ENCODE measurements at regions not wholly inside any gene's neighbourhood (a gene's known extent, or its start where the extent isn't known, plus 50 kb on each side); places are given as distances from the start of the nearest gene placed in this dataset.
"Not testable (repeated sequence)": the region's sequence is repeated elsewhere in the genome, so short reads cannot be mapped to it uniquely, and the experiment has no call there.

DNA sequence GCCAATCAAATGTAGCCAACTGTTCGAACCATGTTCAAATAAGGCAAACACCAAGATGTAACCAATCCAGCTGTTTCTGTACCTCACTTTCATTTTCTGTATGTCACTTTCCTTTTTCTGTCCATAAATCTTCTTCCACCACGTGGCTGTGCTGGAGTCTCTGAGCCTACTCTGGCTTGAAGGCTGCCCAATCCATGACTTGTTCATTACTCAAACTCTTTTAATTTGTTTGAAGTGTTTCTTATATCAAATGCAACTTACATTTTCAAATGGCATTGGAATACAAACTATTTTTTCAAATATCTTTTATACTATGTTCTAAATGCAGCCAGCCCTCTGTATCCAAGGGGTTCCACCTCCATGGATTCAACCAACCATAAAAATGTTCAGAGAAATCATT is 245.6 kb upstream of the RFC3 start:
- DNase-seq; in situ Hi-C loops (cut with MboI; ENCODE audit: low pct_unique_long_range_greater_than_20kb, low sequenced_read_pairs): not testable (repeated sequence)

DNA sequence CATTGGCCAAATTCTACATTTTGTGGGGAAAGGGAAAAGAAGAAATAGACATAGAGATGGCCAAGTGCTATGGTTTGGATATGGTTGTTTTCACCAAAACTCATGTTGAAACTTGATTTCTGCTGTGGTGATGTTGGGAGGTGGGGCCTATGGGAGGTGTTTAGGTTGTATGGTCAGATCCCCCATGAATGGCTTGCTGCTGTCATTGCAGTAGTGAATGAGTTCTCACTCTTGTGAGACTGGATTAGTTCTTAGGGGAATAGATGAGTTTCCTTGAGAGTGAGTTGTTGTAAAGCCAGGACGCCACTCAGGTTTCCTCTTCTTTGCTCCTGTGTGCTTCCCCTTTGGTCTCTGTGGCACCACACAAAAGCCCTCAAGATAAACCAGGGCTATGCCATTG is 242.6 kb upstream of the RFC3 start:
- DNase-seq, result no peak
- in situ Hi-C loops (cut with MboI; ENCODE audit: low pct_unique_long_range_greater_than_20kb, low sequenced_read_pairs), result no loop called here

DNA sequence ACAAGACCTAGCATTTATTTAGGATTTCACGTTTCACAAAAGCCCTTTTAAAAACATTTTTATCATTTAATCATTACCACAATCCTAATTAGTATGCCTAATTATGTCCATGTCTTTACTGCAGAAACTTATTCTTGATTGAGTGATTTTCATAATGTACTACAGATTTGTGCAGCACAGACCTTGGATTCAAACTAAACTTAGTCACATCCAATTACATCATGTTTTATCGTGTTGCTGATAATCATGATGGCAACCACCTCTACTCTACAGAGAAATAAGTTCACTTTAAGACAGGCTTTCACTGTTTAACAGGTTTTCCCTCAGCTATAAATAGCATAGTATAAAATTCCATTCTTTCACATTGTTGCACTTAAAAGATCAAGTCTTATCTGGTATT is 240.9 kb upstream of the RFC3 start:
- in situ Hi-C loops (cut with MboI; ENCODE audit: low pct_unique_long_range_greater_than_20kb, low sequenced_read_pairs), result no loop called here
- DNase-seq, result no peak

DNA sequence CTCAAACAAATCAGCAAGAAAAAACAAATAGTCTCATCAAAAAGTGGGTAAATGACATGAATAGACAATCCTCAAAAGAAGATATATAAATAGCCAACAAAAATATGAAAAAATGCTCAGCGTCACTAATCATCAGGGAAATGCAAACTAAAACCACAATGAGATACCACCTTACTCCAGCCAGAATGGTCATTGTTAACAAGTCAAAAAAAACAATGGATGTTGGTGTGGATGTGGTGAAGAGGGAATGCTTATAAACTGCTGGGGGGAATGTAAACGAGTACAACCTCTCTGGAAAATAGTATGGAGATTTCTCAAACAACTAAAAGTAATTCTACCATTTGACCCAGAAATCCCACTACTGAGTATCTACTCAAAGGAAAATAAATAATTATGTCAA is 239.2 kb upstream of the RFC3 start:
- DNase-seq, result no peak
- in situ Hi-C loops (cut with MboI; ENCODE audit: low pct_unique_long_range_greater_than_20kb, low sequenced_read_pairs), result no loop called here

- no peak for DNase-seq
- in situ Hi-C loops (cut with MboI; ENCODE audit: low pct_unique_long_range_greater_than_20kb, low sequenced_read_pairs), result no loop called here
Observed at GRCh38 chr13:33582121-33582520, 235.8 kb upstream of the RFC3 start.

- no peak for DNase-seq
- in situ Hi-C loops (cut with MboI; ENCODE audit: low pct_unique_long_range_greater_than_20kb, low sequenced_read_pairs), result no loop called here
Observed at GRCh38 chr13:33583398-33583797, 234.6 kb upstream of the RFC3 start.

GRCh38 chr13:33590936-33591335 is 227.0 kb upstream of the RFC3 start:
- no peak for DNase-seq
- in situ Hi-C loops (cut with MboI; ENCODE audit: low pct_unique_long_range_greater_than_20kb, low sequenced_read_pairs), result no loop called here

DNA sequence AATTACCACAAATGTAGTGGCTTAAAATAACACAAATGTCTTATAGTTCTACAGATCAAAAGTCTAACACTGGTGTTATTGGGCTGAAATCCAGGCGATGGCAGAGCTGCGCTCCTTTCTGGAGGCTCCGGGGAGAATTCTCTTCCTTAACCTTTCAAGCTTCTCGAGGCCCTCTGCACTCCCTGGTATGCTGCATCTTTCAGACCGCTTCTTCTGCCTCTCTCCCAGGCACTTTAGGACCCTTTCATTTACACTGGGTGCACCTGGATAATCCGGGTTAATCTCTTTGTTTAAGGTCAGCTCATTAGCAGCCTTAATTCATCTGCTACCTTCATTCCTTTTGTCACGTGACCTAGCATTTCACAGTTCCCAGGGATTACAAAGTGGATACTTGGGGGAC is 211.3 kb upstream of the RFC3 start:
- in situ Hi-C loops (cut with MboI; ENCODE audit: low pct_unique_long_range_greater_than_20kb, low sequenced_read_pairs), result no loop called here
- DNase-seq, result no peak

DNA sequence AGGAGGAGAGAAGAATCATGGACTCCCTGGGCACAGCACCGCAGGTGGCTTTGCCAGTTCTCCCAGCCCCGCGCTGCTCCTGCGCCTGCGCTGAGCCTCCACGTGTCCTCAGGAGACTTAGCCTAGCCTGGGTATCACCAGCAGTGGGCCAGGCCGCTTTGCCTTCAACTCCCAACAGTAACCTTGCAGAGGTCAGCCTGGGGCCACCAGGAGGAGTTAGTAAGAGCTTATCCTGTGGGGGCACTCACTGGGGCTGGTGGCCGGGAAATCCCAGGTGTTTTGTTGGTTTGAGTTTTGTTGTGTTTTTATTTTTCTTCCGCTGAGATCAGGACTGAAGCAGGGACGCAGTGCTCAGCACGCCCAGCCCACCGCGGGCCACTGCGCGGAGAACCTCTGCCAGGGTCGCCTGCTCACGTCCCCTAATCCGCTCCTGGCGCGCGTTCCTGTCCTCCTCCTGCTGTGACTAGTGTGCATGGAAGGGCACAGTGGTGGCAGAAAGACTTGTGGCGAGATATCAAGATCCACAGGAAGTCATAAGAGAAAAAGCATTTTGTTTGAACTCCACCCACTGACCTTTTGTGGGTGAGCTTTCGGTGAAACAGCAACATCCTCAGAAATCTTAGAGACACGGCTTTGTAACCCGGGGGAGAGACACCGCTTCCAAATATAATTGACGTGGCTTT is 207.4 kb upstream of the RFC3 start:
- DNase-seq, result peak; percentile 73

DNA sequence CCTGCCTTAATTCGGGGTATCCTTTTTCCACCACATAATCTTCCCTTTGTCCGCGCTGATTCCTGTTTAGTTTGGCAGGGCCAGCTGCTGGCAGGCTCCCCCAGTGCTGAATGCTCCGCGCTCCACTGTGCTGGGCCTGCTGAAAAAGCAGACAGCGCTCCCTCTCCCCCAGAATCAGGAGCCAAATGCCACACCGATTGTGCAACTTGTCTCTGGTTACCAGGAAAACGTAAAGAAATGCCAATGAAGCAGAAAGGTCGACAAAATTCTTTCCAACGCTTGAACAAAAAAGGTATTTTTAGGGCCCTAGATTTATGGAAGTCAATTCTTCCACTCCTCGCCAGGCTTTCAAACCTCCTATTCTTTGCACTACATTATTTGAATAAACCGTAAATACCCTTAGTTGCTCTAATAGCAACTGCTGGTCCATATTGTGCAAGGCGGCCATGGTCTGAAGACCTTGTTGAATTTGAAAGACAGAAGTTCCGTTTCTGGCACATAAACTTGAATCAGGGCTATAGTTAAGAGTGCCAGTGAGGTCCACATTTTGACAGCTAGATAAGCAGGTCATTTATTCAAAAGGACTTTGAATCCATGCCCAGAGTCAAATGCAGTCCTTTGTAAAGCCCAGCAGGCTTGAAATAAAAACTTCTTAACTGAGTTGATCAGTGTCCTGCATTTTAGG is 206.7 kb upstream of the RFC3 start:
- peak; percentile 71 for DNase-seq
- in situ Hi-C loops (cut with MboI; ENCODE audit: low pct_unique_long_range_greater_than_20kb, low sequenced_read_pairs), result no loop called here

More for the DNA sequence above, 207.4 kb upstream of the RFC3 start:
- in situ Hi-C loops (cut with MboI; ENCODE audit: low pct_unique_long_range_greater_than_20kb, low sequenced_read_pairs), result no loop called here

GRCh38 chr13:33612641-33613638 is 205.0 kb upstream of the RFC3 start:
- in situ Hi-C loops (cut with MboI; ENCODE audit: low pct_unique_long_range_greater_than_20kb, low sequenced_read_pairs), result no loop called here

DNA sequence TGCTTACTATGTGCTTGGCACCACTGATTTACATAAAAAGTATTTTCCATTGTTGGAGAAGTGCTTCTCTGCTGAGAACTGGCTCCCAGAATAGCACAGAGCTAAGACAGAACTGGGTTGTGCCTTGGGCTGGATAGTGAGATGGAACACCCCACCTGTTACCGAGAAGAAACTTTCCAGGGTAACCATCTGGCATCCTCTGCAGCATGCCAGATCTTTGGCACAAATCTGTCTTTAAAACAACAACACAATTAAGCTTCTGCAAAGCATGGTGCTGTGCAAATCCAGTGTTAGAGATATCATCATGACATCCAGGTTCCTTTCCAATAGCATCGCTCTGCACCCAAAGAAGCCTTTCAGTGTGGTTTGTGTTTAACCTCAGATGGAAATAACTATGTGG is 202.5 kb upstream of the RFC3 start:
- in situ Hi-C loops (cut with MboI; ENCODE audit: low pct_unique_long_range_greater_than_20kb, low sequenced_read_pairs), result no loop called here
- no peak for DNase-seq

More at GRCh38 chr13:33612641-33613638, 205.0 kb upstream of the RFC3 start:
- no peak for DNase-seq

- DNase-seq, result no peak
- in situ Hi-C loops (cut with MboI; ENCODE audit: low pct_unique_long_range_greater_than_20kb, low sequenced_read_pairs), result no loop called here
Observed at GRCh38 chr13:33616130-33616529, 201.8 kb upstream of the RFC3 start.

GRCh38 chr13:33617055-33617454 is 200.9 kb upstream of the RFC3 start:
- in situ Hi-C loops (cut with MboI; ENCODE audit: low pct_unique_long_range_greater_than_20kb, low sequenced_read_pairs), result no loop called here
- DNase-seq, result no peak

GRCh38 chr13:33624253-33624652 is 193.7 kb upstream of the RFC3 start:
- DNase-seq, result no peak
- in situ Hi-C loops (cut with MboI; ENCODE audit: low pct_unique_long_range_greater_than_20kb, low sequenced_read_pairs), result no loop called here

- peak; percentile 33 for DNase-seq
- in situ Hi-C loops (cut with MboI; ENCODE audit: low pct_unique_long_range_greater_than_20kb, low sequenced_read_pairs), result no loop called here
Observed at GRCh38 chr13:33624740-33625139, 193.2 kb upstream of the RFC3 start.

DNA sequence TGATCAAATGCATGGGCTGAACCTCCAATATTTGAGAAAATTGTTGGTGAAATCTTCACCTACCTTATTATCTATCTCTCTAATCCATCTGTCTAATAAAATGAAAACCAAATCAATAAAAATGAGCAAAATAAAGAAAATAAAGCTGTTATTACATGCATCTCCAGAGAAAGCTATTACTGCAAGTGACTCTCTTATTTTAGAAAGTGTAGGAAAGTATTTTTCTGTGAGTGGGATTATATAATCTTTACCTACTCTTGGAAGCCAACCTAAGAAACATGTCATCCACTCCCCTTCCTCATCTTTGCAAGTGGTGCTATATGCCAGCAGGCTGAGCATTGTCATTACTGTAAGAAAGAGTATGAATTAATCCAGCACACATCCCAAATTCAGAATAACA is 191.5 kb upstream of the RFC3 start:
- no peak for DNase-seq
- in situ Hi-C loops (cut with MboI; ENCODE audit: low pct_unique_long_range_greater_than_20kb, low sequenced_read_pairs), result no loop called here

DNA sequence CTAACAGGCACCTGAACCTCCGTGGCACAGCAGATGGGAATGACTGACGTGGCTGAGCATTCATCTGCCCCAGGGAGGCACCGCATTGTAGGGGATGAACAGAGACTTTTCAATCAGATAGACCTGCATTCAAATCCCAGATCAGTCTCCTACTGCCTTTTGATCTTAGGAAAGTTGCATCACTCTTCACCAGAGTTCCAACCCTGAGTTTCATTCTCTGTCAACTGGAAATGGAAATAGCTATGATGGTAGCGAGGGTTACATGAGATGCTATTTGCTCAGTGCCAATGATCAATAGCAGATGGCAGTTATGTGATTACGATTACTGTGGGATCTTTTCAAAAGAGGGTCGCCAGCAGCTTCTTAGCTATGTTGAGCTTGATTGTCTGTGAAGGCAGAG is 189.3 kb upstream of the RFC3 start:
- in situ Hi-C loops (cut with MboI; ENCODE audit: low pct_unique_long_range_greater_than_20kb, low sequenced_read_pairs), result no loop called here

GRCh38 chr13:33629605-33630360 is 188.2 kb upstream of the RFC3 start:
- in situ Hi-C loops (cut with MboI; ENCODE audit: low pct_unique_long_range_greater_than_20kb, low sequenced_read_pairs), result no loop called here
- no peak for DNase-seq

More for the DNA sequence above, 189.3 kb upstream of the RFC3 start:
- no peak for DNase-seq
